IPS-11a (cell line): ENCODE measurements at regions not wholly inside any gene's neighbourhood (a gene's known extent, or its start where the extent isn't known, plus 50 kb on each side); places are given as distances from the start of the nearest gene placed in this dataset.

Experiments
- H3K4me3 ChIP-seq: one replicate; pipeline ENCODE4 v1.5.1; 2013; ENCODE audit warnings: low read depth, low read length, control low read depth

GRCh38 chr6:156650896-156651390 is 126.2 kb upstream of the ARID1B start:
- no peak overlapping the region for H3K4me3 ChIP-seq

GRCh38 chr6:156648616-156649015 is 128.6 kb upstream of the ARID1B start:
- H3K4me3 ChIP-seq = no peak overlapping the region

- no peak overlapping the region for H3K4me3 ChIP-seq
These were observed 129.2 kb upstream of the ARID1B start for GRCh38 chr6:156647991-156648390.

DNA sequence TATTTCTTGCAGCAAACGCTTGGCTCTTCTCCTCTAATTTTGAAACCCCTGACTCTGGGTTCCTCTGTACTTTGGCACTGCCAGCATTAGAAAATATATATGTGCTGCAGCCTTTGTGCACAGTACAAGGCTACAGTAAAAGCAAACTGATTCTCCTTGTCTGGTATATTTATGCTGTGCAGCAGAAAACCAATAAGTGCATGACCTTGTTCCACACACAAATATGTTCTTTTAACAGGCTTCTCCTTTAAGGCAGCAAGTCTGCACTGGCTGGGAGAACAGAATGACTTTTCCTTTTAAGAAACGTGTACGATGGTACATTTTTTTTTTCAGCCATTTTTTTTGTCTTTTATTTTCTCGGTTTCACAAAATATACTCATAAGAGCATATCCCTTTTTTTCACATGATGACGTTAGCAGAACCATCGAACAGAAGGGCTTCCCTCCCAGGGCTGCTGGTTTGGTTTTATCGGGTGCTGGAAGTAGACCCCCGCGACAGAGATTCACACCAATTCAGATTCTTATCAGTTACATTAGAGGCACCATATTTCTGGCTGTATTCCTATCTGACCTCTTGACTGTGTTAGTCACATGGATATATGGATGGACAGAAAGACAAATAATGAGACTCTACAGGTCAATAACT is 129.9 kb upstream of the ARID1B start:
- H3K4me3 ChIP-seq = no peak overlapping the region

- H3K4me3 ChIP-seq = no peak overlapping the region
These were observed 130.7 kb upstream of the ARID1B start for GRCh38 chr6:156646496-156646895.

- no peak overlapping the region for H3K4me3 ChIP-seq
These were observed 132.1 kb upstream of the ARID1B start for GRCh38 chr6:156645097-156645496.

- H3K4me3 ChIP-seq = no peak overlapping the region
These were observed 138.0 kb upstream of the ARID1B start for GRCh38 chr6:156639009-156639721.

- no peak overlapping the region for H3K4me3 ChIP-seq
These were observed 138.6 kb upstream of the ARID1B start for GRCh38 chr6:156638581-156638980.

GRCh38 chr6:156634951-156635371 is 142.2 kb upstream of the ARID1B start:
- H3K4me3 ChIP-seq = no peak overlapping the region

DNA sequence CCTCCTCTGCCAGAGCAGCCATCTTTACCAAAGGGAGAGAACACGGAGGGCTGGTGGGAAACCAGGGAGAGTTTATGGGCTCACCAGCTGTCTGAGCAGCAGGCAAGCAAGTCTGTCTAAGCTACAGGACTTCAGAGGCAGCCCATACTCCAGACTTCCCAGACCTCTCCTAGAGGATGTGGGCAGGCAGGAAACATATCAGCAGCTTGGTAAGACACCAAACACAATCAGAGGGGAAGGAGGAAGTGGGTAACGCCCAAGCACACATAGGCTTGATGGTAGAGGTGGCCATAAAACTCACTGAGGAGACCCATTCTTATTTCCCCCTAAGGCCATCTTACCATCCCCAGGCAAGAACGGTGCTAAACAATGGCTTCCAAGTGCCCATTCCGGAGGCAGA is 143.1 kb upstream of the ARID1B start:
- H3K4me3 ChIP-seq = no peak overlapping the region

DNA sequence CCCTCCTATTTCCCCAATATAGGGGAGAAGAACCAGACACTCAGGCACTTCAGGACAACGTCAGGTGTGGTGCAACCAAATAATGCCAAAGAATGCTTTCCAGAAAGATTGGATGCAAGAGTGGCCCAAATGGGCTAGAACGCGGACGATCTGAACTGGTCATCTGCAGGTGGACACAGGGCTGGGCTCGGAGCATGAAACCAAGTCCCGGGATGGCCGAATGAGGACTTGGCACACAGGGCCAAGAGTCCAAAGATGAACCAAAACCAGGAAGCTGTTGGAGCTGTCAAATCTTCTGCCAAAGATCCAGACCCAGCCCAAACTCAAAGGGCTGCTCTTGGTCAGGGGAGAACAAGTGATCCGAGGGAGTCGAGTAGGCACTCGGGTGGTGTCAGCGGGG is 143.9 kb upstream of the ARID1B start:
- H3K4me3 ChIP-seq = no peak overlapping the region

GRCh38 chr6:156630613-156631302 is 146.4 kb upstream of the ARID1B start:
- H3K4me3 ChIP-seq = no peak overlapping the region

DNA sequence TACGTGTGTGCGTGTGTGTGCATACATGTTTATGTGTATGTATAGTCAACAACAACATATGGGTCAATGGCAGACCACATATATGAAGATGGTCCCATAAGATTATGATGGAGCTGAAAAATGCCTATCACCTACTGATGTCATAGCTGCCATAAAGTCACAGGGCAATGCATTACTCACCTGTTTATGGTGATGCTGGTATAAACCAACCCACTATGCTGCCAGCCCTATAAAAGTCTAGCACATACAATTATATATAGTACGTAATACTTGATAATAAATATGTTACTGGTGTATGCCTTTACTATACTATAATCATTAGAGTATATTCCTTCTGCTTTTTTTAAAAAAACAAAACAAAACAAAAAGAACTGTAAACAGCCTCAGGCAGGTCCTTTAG is 148.4 kb upstream of the ARID1B start:
- H3K4me3 ChIP-seq = no peak overlapping the region

GRCh38 chr6:156627524-156627923 is 149.7 kb upstream of the ARID1B start:
- no peak overlapping the region for H3K4me3 ChIP-seq

DNA sequence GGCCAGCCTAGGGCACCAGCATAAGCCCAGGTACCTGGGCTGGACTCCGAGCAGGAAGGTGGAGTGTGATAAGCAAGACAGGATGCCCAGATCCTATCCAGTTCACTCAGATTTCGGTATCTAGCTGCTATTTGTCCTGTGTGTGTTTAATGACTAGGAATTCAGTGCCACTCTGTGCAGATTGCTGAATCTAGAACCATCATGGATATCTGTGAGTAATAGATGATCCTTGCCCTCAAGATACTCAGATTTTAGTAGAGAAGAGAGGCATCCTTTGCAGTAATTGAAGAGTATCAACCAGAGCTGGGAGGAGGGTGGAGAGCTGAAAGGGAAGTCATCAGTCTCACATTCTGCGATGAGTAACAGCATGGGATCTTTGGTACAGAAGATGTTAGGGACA is 155.0 kb upstream of the ARID1B start:
- no peak overlapping the region for H3K4me3 ChIP-seq

DNA sequence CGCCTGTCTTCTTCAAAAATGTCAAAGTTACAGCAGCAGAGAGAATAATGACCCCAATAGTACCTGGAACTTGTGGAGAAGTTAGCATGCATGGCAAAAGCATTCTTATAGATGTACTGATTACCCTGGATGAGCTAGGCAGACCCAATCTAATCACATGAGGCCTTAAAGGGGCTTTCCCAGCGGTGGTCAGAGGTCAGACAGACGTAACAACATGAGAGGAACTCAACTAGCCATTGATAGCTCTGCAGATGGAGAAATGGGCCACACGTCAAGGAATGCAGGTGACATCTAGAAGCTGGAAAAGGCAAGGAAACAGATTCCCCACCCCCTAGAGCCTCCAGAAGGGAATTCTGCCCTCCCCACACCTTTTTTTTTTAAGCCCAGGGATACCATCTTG is 156.8 kb upstream of the ARID1B start:
- H3K4me3 ChIP-seq = no peak overlapping the region

DNA sequence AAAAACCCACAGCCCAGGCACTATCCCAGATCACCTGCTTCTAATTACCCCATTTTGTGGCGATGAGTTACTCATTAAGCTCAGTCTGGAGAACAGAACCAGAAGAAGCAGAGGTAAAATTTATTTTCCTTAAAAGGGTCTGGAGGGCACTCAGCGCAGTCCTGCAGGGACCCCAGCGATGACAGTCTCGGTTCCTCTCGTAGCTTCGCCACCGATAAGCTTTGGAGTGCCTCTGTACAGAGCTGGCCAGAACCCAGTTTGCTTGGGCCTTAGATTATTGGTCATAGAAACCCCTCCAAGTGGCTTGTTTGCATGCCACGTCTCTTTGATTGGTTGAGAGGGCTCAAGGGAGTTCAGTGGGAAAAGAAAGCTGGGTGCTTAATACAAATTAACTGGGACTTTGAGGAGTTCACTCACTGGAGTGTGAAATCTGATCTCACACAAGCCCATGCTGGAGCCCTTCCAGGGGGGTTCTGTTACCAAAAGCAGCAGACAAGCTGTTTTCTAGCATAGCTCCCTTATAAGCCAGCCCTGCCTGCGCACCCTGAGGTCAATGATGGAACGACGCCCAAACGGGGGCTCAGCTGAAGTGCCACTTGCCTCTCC is 158.5 kb upstream of the ARID1B start:
- H3K4me3 ChIP-seq = no peak overlapping the region

DNA sequence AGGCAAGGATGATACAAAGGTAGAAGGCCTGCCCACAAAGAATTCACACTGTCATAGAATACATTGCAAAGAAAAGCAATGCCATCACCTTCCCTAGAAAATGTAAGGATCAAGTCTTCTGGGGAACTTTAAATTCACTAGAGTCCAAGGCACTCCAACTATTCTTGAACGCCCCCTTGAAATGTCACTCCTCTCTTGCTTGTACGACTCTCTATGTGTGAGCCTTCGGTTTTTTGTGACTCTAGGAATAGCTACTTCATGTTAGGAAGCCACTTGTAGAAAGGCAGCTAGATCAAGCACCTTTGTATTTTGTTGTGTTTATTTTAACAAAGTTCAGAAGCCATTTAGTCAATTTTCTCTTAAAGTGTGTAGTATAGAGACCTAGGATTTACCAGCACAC is 159.2 kb upstream of the ARID1B start:
- H3K4me3 ChIP-seq = no peak overlapping the region

- no peak overlapping the region for H3K4me3 ChIP-seq
These were observed 159.8 kb upstream of the ARID1B start for GRCh38 chr6:156617376-156617775.

GRCh38 chr6:156616495-156616894 is 160.7 kb upstream of the ARID1B start:
- no peak overlapping the region for H3K4me3 ChIP-seq

GRCh38 chr6:156613996-156614395 is 163.2 kb upstream of the ARID1B start:
- no peak overlapping the region for H3K4me3 ChIP-seq

DNA sequence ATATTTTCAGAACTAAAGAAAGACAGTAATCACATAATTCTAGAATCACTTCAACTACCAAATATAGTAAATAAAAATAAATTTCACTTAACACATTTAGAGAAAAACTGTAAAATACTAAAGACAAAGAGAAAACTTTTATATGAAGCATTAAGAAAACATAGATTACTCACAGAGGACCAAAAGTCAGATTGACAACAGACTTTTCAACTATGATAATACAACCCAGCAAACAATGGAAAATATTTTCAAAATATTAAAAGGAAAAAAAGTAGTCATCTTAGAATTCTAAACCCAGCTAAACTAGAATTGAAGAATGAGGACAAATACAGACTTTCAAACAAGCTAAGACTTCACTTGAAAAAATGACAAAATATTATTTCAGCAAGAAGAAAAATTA is 164.8 kb upstream of the ARID1B start:
- no peak overlapping the region for H3K4me3 ChIP-seq
